Lower leg skin (tissue), 3 donors: ENCODE measurements at regions not wholly inside any gene's neighbourhood (a gene's known extent, or its start where the extent isn't known, plus 50 kb on each side); places are given as distances from the start of the nearest gene placed in this dataset.

Experiments
- CTCF ChIP-seq, 3 donors: fragments of 450-650 bp; IDR thresholded peaks; one replicate each; pipeline ENCODE4 v1.5.1; 2016; ENCODE audit warnings: antibody characterized with exemption in 3 of 3, mild to moderate bottlenecking in 3 of 3, moderate library complexity in 2 of 3
- POLR2A ChIP-seq, 2 donors: fragments of 450-650 bp; IDR thresholded peaks; one replicate each; pipeline ENCODE4 v1.6.1; 2016 to 2017; ENCODE audit warnings: antibody characterized with exemption in 2 of 2, mild to moderate bottlenecking in 1 of 2, moderate library complexity in 1 of 2

DNA sequence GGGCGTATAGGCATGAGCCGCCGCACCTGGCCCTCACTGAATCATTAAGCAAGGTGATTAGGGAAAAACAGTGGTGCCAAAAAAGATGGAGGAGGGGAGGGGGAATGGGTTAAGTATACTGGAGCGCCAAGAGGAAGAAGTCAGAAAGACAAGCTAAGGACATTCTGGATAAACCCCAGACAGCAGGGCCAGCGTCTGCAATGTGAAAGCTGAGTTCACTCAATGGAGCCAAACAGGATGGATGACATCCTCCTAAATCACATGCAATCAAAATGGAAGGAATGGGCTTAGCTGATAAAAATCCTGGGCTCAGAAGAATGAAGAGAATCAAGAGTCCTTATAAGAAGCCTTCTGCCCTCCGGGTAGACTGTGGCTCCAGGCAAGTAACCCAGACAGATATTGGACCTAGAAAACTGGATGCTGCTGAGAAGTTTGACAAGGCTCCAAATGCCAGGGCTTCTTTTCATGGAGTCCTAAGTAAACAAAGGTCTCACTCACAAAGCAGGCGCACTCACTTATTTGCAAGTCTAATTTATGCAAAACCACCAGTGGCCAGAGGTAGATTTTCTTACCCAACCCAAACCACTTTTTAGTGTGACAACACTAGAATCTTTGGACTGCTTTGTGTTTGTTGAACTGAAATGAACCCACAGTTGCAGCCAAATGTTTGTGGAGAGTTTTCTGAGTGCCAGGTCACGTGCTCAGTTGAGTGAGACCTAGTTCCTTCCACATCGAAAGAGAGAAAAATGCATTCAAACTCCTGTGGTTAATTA is 519.1 kb upstream of the AUTS2 start:
- TF ChIP-seq CTCF (IDR thresholded peaks at IDR 0.05) = no peak
- no peak for TF ChIP-seq POLR2A (IDR thresholded peaks at IDR 0.05)
